HepG2 (cell line): ENCODE measurements at regions not wholly inside any gene's neighbourhood (a gene's known extent, or its start where the extent isn't known, plus 50 kb on each side); places are given as distances from the start of the nearest gene placed in this dataset.

Source experiments
- ATAC-seq: fragments of 200-7000 bp; cut with Tn5 transposase; 3 replicates; pipeline ENCODE4 v1.9.1; 2020; ENCODE audit warnings: mild to moderate bottlenecking, moderate library complexity
- BruUV-seq: library from RNA; stranded (reverse); fragments of 400-500 nt; replicated peaks from 2 replicates; lab custom pipeline; 2021; lab: Mats Ljungman, UMichigan
- CTCF ChIA-PET: fragments of 300-600 bp; formaldehyde crosslinking; extraction: SDS; loops from one replicate; lab custom pipeline; 2021; ENCODE audit warnings: low total read pairs, inconsistent platforms, low intra/inter-chr PET ratio; lab: Yijun Ruan, JAX
- POLR2A ChIA-PET: fragments of 350-600 bp; sonication (Branson Sonifier 250); formaldehyde crosslinking; loops from one replicate; lab custom pipeline; 2020; ENCODE audit warnings: antibody characterized with exemption, inconsistent platforms; lab: Yijun Ruan, JAX
- DNase-seq: peaks from one replicate; pipeline ENCODE4 v3.0.0-alpha.2; 2015; ENCODE audit warnings: low spot score
- FAIRE-seq: peaks from 3 replicates; lab custom pipeline; 2011; peaks lifted over from hg19 to GRCh38; lab: Jason Lieb, UNC
- H2AFZ ChIP-seq: one replicate; pipeline ENCODE4 v1.6.1; 2011; ENCODE audit warnings: low read length, inconsistent platforms
- H3K27ac ChIP-seq: fragments of 300-600 bp; 3 replicates; pipeline ENCODE4 v1.8.0; 2011; ENCODE audit warnings: mixed run types, mild to moderate bottlenecking, mixed read lengths, low read length, inconsistent platforms; ENCODE audit not compliant: insufficient read depth; ENCODE audit errors: extremely low read length
- H3K27me3 ChIP-seq, 2 experiments: fragments of 200-600 bp in 1 of 2; 2 replicates in 1 of 2; 3 replicates in 1 of 2; pipeline versions ENCODE4 v1.6.0 to v1.8.0; 2011; ENCODE audit warnings: low read length in 2 of 2, mild to moderate bottlenecking in 2 of 2, moderate library complexity in 2 of 2, inconsistent platforms in 1 of 2; ENCODE audit not compliant: insufficient read depth in 2 of 2, control insufficient read depth in 1 of 2
- H3K36me3 ChIP-seq, 2 experiments: fragments of 200-600 bp in 1 of 2; replicated peaks in 1 of 2; 2 replicates in 1 of 2; 3 replicates in 1 of 2; pipeline versions ENCODE4 v1.5.1 to v1.8.0; 2011; ENCODE audit warnings: low read length in 2 of 2, inconsistent platforms in 1 of 2; ENCODE audit not compliant: insufficient read depth in 2 of 2, control insufficient read depth in 1 of 2
- H3K4me1 ChIP-seq: 2 replicates; pipeline ENCODE4 v1.5.1; 2012; ENCODE audit warnings: low read length, inconsistent platforms; ENCODE audit not compliant: insufficient read depth
- H3K4me2 ChIP-seq: 2 replicates; pipeline ENCODE4 v1.6.0; 2011; ENCODE audit warnings: low read depth, low read length, inconsistent platforms
- H3K4me3 ChIP-seq, 3 experiments: fragments of 200-600 bp in 1 of 3; sonication (generic), shearing (Covaris generic) in 1 of 3; replicated peaks in 1 of 3; 2 replicates each; pipeline ENCODE4 v1.5.1; 2011 to 2016; ENCODE audit warnings: low read length in 3 of 3, inconsistent platforms in 2 of 3, low read depth in 2 of 3, mild to moderate bottlenecking in 2 of 3, control low read depth in 1 of 3, mixed read lengths in 1 of 3; ENCODE audit not compliant: insufficient read depth in 1 of 3
- H3K79me2 ChIP-seq: one replicate; pipeline ENCODE4 v1.6.1; 2011; ENCODE audit warnings: low read length, inconsistent platforms; ENCODE audit not compliant: insufficient read depth
- H3K9ac ChIP-seq: 2 replicates; pipeline ENCODE4 v1.6.0; 2011; ENCODE audit warnings: mild to moderate bottlenecking, low read depth, low read length, inconsistent platforms; ENCODE audit not compliant: insufficient read depth
- H3K9me3 ChIP-seq: 2 replicates; pipeline ENCODE4 v1.5.1; 2012; ENCODE audit warnings: mild to moderate bottlenecking, low read length
- H4K20me1 ChIP-seq: 2 replicates; pipeline ENCODE4 v1.6.0; 2011; ENCODE audit warnings: inconsistent platforms, mild to moderate bottlenecking, low read length, moderate library complexity; ENCODE audit not compliant: insufficient read depth
- ADNP ChIP-seq: sonication (generic); formaldehyde crosslinking; IDR thresholded peaks from 2 replicates; pipeline ENCODE4 v1.4.0; 2020; ENCODE audit warnings: missing genetic modification reagents
- BATF2 ChIP-seq: sonication (generic); formaldehyde crosslinking; IDR thresholded peaks from 2 replicates; pipeline ENCODE4 v1.8.0; 2022; ENCODE audit warnings: mild to moderate bottlenecking, missing genetic modification reagents, moderate library complexity
- HBP1 ChIP-seq: IDR thresholded peaks from 2 replicates; pipeline ENCODE4 v1.6.1; 2016; ENCODE audit warnings: low read depth, control low read depth
- RNF2 ChIP-seq: fragments of 450-650 bp; conservative IDR thresholded peaks from 2 replicates; pipeline ENCODE4 v1.6.1; 2016; ENCODE audit warnings: low read depth
- SMAD3 ChIP-seq: sonication (generic); formaldehyde crosslinking; IDR thresholded peaks from 2 replicates; pipeline ENCODE4 v1.4.0; 2020; ENCODE audit warnings: missing genetic modification reagents
- YEATS2 ChIP-seq: sonication (generic); formaldehyde crosslinking; IDR thresholded peaks from 2 replicates; pipeline ENCODE4 v1.4.0; 2020; ENCODE audit warnings: missing genetic modification reagents, borderline replicate concordance
- ZNF362 ChIP-seq: sonication (generic); formaldehyde crosslinking; IDR thresholded peaks from 2 replicates; pipeline ENCODE4 v1.4.0; 2020; ENCODE audit warnings: missing genetic modification reagents, mild to moderate bottlenecking, borderline replicate concordance
- WGBS: methylation state at CpG from one replicate; pipeline ENCODE4 v1.1.6; 2017; ENCODE audit warnings: low lambda C conversion rate; 5-methylcytosine and 5-hydroxymethylcytosine counted together
- in situ Hi-C: cut with HindIII; loops from 2 replicates; pipeline ENCODE4 v1.10.0; 2017; ENCODE audit warnings: low pct_unique_long_range_greater_than_20kb; ENCODE audit not compliant: extremely low pct_ligation_motif_present
- intact Hi-C: fragments of 100-400 bp; cut with micrococcal nuclease; formaldehyde crosslinking; loops from one replicate; pipeline ENCODE4 v1.10.0; 2022; ENCODE audit not compliant: unreplicated experiment

- DNase-seq (no peak), ATAC-seq (no peak)
- Histone ChIP-seq H3K27ac (no peak overlapping the region), H3K79me2 (no peaks in the 10 kb centered on the region), H2AFZ (no peak overlapping the region), H3K27me3 (no peaks in the 10 kb centered on the region), H3K9ac (no peak overlapping the region), H3K9me3 (no peaks in the 10 kb centered on the region), H3K36me3 (no peaks in the 10 kb centered on the region), H4K20me1 (no peaks in the 10 kb centered on the region), H3K4me2 (no peak overlapping the region)
- CTCF ChIA-PET = no interaction called here
- POLR2A ChIA-PET = no interaction called here
- intact Hi-C loops = no loop called here
- in situ Hi-C loops = no loop called here
- TF ChIP-seq YEATS2 (CRISPR knock-in tag) (no peak), HBP1 (CRISPR knock-in tag) (no peak), ZNF362 (CRISPR knock-in tag) (no peak), RNF2 (no peak), ADNP (CRISPR knock-in tag) (no peak), SMAD3 (CRISPR knock-in tag) (no peak), BATF2 (no peak)
- TF ChIP-seq, all 625 proteins: peak for 0
- FAIRE-seq = no peak
- H3K4me1 ChIP-seq = peaks cover 52% of the 10 kb centered on the region
- BruUV-seq = no TSS peak
- H3K4me3 ChIP-seq = no peak overlapping the region
- 95% methylated on average over 1 of the region's 1 CpG for WGBS
Measured at GRCh38 chr2:145751155-145751554, 1231.2 kb upstream of the ZEB2 start.
